ENCODE measurements at regions not wholly inside any gene's neighbourhood (a gene's known extent, or its start where the extent isn't known, plus 50 kb on each side); places are given as distances from the start of the nearest gene placed in this dataset.

GRCh38 chr2:147559070-147559725 is 285.6 kb upstream of the ACVR2A start:
- Histone ChIP-seq H3K27me3 (ENCODE audit: control insufficient read depth, insufficient read depth, low read length) (no peaks in the 10 kb centered on the region), H3K36me3 (ENCODE audit: control insufficient read depth, insufficient read depth, low read length) (no peaks in the 10 kb centered on the region), H3K4me3 (ENCODE audit: low read depth, low read length) (no peak overlapping the region)
- FAIRE-seq (no peak), DNase-seq (ENCODE audit: low read depth) (no peak)
- TF ChIP-seq, protein P1, sequence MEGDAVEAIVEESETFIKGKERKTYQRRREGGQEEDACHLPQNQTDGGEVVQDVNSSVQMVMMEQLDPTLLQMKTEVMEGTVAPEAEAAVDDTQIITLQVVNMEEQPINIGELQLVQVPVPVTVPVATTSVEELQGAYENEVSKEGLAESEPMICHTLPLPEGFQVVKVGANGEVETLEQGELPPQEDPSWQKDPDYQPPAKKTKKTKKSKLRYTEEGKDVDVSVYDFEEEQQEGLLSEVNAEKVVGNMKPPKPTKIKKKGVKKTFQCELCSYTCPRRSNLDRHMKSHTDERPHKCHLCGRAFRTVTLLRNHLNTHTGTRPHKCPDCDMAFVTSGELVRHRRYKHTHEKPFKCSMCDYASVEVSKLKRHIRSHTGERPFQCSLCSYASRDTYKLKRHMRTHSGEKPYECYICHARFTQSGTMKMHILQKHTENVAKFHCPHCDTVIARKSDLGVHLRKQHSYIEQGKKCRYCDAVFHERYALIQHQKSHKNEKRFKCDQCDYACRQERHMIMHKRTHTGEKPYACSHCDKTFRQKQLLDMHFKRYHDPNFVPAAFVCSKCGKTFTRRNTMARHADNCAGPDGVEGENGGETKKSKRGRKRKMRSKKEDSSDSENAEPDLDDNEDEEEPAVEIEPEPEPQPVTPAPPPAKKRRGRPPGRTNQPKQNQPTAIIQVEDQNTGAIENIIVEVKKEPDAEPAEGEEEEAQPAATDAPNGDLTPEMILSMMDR (IDR thresholded peaks at IDR 0.05; ENCODE audit: insufficient read depth, low read length, severe bottlenecking), result no peak

DNA sequence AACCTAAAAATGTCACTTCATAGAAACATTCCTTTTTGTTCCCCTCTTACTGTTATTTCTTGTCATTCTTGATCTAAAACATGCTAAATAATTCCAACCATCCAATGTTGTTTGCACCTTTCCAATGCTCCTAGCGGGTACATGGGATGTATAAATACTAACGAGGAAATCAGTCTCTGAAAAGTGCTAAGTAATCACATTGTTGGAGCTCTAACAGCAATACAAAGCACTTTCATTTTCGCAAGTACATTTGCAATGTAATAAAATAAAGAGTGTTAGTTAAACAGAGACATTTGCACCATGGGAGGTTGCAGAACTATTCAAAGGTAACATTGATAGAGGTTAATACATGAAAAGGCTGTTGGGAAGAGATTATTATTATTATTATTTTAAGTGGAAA is 286.2 kb upstream of the ACVR2A start:
- DNase-seq (ENCODE audit: low read depth) (no peak), FAIRE-seq (no peak)
- TF ChIP-seq, protein P1 (IDR thresholded peaks at IDR 0.05; ENCODE audit: insufficient read depth, low read length, severe bottlenecking), result no peak
- no peaks in the 10 kb centered on the region for H3K36me3 ChIP-seq (ENCODE audit: control insufficient read depth, insufficient read depth, low read length)
- no peak overlapping the region for H3K4me3 ChIP-seq (ENCODE audit: low read depth, low read length)
- no peaks in the 10 kb centered on the region for H3K27me3 ChIP-seq (ENCODE audit: control insufficient read depth, insufficient read depth, low read length)

- H3K36me3 ChIP-seq (ENCODE audit: control insufficient read depth, insufficient read depth, low read length), result no peaks in the 10 kb centered on the region
- TF ChIP-seq, protein P1 (IDR thresholded peaks at IDR 0.05; ENCODE audit: insufficient read depth, low read length, severe bottlenecking), result no peak
- DNase-seq (ENCODE audit: low read depth) (no peak), FAIRE-seq (peak; percentile 13)
- no peak overlapping the region for H3K4me3 ChIP-seq (ENCODE audit: low read depth, low read length)
- H3K27me3 ChIP-seq (ENCODE audit: control insufficient read depth, insufficient read depth, low read length), result no peaks in the 10 kb centered on the region
These were observed 290.2 kb upstream of the ACVR2A start for GRCh38 chr2:147554521-147555107.

DNA sequence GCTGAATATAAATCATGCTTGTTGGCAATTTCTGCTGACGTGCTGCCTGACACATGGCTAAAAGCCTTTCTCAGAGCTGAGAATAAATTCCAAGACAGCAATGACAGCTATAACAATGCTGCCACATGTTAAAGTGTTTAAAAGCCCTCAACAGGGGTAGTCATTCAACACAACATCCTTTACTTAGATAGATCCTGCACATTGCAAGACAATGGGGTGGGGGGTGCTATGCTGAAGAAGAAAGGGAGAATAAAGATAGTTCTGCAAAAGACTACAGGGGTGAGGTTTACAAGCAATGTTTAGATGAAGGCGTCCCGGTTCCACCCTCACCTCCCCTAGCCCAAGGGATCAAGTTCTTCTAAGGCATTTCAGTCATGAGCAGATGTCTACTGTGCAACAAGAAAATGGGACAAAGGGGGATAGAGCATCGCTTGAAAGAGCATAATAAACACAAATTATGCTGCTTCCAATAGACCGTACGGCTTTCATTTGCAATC is 291.0 kb upstream of the ACVR2A start:
- no peak for DNase-seq (ENCODE audit: low read depth)
- H3K4me3 ChIP-seq (ENCODE audit: low read depth, low read length), result no peak overlapping the region
- no peaks in the 10 kb centered on the region for H3K27me3 ChIP-seq (ENCODE audit: control insufficient read depth, insufficient read depth, low read length)
- TF ChIP-seq, protein P1 (IDR thresholded peaks at IDR 0.05; ENCODE audit: insufficient read depth, low read length, severe bottlenecking), result no peak
- FAIRE-seq, result no peak
- no peaks in the 10 kb centered on the region for H3K36me3 ChIP-seq (ENCODE audit: control insufficient read depth, insufficient read depth, low read length)

- TF ChIP-seq, protein P1 (IDR thresholded peaks at IDR 0.05; ENCODE audit: insufficient read depth, low read length, severe bottlenecking), result no peak
- no peaks in the 10 kb centered on the region for H3K27me3 ChIP-seq (ENCODE audit: control insufficient read depth, insufficient read depth, low read length)
- no peaks in the 10 kb centered on the region for H3K36me3 ChIP-seq (ENCODE audit: control insufficient read depth, insufficient read depth, low read length)
- no peak for DNase-seq (ENCODE audit: low read depth)
- no peak for FAIRE-seq
- H3K4me3 ChIP-seq (ENCODE audit: low read depth, low read length), result no peak overlapping the region
These were observed 293.7 kb upstream of the ACVR2A start for GRCh38 chr2:147550995-147551731.

Measured in bronchial epithelial cell (primary cell).